ENCODE measurements at regions not wholly inside any gene's neighbourhood (a gene's known extent, or its start where the extent isn't known, plus 50 kb on each side); places are given as distances from the start of the nearest gene placed in this dataset.
A peak's percentile ranks its signal among the peaks of the same experiment; 100 is the strongest.

GRCh38 chr1:19582318-19582717 is 61.8 kb upstream of the NBL1 start (continued):
- no peak for TF ChIP-seq CEBPZ (IDR thresholded peaks at IDR 0.05; ENCODE audit: low read depth, low read length)
- peak; percentile 44; the same call in 1 of the 2 replicates for TF ChIP-seq YY1 (IDR thresholded peaks at IDR 0.05; ENCODE audit: low read depth, low read length)

GRCh38 chr1:19581381-19581780 is 62.7 kb upstream of the NBL1 start:
- Histone ChIP-seq H3K79me2 (ENCODE audit: control insufficient read depth, insufficient read depth, low read length) (no peaks in the 10 kb centered on the region), H3K27ac (ENCODE audit: control insufficient read depth, insufficient read depth) (no peak overlapping the region), H3K36me3 (ENCODE audit: control insufficient read depth in 2 of 2, insufficient read depth in 2 of 2, low read length in 1 of 2) (no peaks in the 10 kb centered on the region), H3K27me3 (replicated peaks in 1 of 2; ENCODE audit: control insufficient read depth in 2 of 2, insufficient read depth in 2 of 2, low read length in 1 of 2) (no peaks in the 10 kb centered on the region), H3K9me3 (replicated peaks; ENCODE audit: control insufficient read depth, insufficient read depth, low read length) (no peaks in the 10 kb centered on the region), H3K4me1 (ENCODE audit: control insufficient read depth, insufficient read depth, low read length) (no peaks in the 10 kb centered on the region), H3K9ac (ENCODE audit: control insufficient read depth, insufficient read depth, low read length) (no peak overlapping the region), H2AFZ (ENCODE audit: control insufficient read depth, low read depth, low read length) (no peak overlapping the region), H3K4me2 (ENCODE audit: control insufficient read depth, insufficient read depth) (no peak overlapping the region), H4K20me1 (ENCODE audit: control insufficient read depth, insufficient read depth) (no peaks in the 10 kb centered on the region), H3K4me3 (no peak overlapping the region)
- ChIA-PET POLR2A (interaction anchor here (0.6 to 0.7 kb wide), 3 partner anchors 113 to 243 kb away, joined by 3 to 7 read pairs (median 3); no protein-coding TSS in a partner anchor), SMC1A (ENCODE audit: uncharacterized antibody, unreplicated experiment) (interaction anchor here (0.8 to 3.3 kb wide), 12 partner anchors 15 to 238 kb away, joined by 3 to 24 read pairs (median 5); no protein-coding TSS in a partner anchor), CTCF (interaction anchor here (1.0 to 6.2 kb wide), 24 partner anchors 12 to 312 kb away, joined by 3 to 77 read pairs (median 5); no protein-coding TSS in a partner anchor), RAD21 (ENCODE audit: unreplicated experiment) (interaction anchor here (0.7 to 2.4 kb wide), 6 partner anchors 69 to 190 kb away, joined by 3 to 15 read pairs (median 8); no protein-coding TSS in a partner anchor)
- in situ Hi-C loops (cut with MboI) = loop anchor here (5.0 kb wide), 2 partner anchors 189 to 239 kb away; no protein-coding TSS in a partner anchor
- intact Hi-C loops (cut with micrococcal nuclease; ENCODE audit: unreplicated experiment) = no loop called here
- WGBS (ENCODE audit: insufficient coverage, insufficient replicate concordance, low lambda C conversion rate, missing lambda C conversion rate) = 85% methylated on average over 7 of the region's 7 CpGs
- ATAC-seq (no peak), DNase-seq (ENCODE audit: low read depth, low spot score) (no peak), FAIRE-seq (no peak)
- BruUV-seq (replicated peaks) = no TSS peak
- no peak for TF ChIP-seq KAT2A (conservative IDR thresholded peaks at IDR 0.05; ENCODE audit: control insufficient read depth, low read depth, low read length)
- TF ChIP-seq BCL3 (IDR thresholded peaks at IDR 0.05; ENCODE audit: borderline replicate concordance, insufficient read depth, low read depth, low read length, poor library complexity, severe bottlenecking) = no peak
- no peak for TF ChIP-seq ATF3 (IDR thresholded peaks at IDR 0.05; ENCODE audit: borderline replicate concordance, extremely low read depth, low read depth, low read length)
- no peak for TF ChIP-seq MEF2A (IDR thresholded peaks at IDR 0.05; ENCODE audit: insufficient read depth, low read depth, low read length)
- no peak for TF ChIP-seq REST (IDR thresholded peaks at IDR 0.05; ENCODE audit: low read depth, low read length)
- no peak for TF ChIP-seq ZNF207 (IDR thresholded peaks at IDR 0.05; ENCODE audit: borderline replicate concordance)
- TF ChIP-seq ASH2L (IDR thresholded peaks at IDR 0.05; ENCODE audit: borderline replicate concordance, low read depth) = no peak

Measured in GM12878 (cell line).